ENCODE measurements at regions not wholly inside any gene's neighbourhood (a gene's known extent, or its start where the extent isn't known, plus 50 kb on each side); places are given as distances from the start of the nearest gene placed in this dataset.

- 63 to 66% methylated on average over 6 to 7 of the region's 7 CpGs for WGBS, 2 donors
- H3K9me3 ChIP-seq = no peaks in the 10 kb centered on the region
- intact Hi-C loops (cut with DNase I) = no loop called here
- H3K4me3 ChIP-seq = no peak overlapping the region
- no peaks in the 10 kb centered on the region for H3K4me1 ChIP-seq
- no peaks in the 10 kb centered on the region for H3K27me3 ChIP-seq
- TF ChIP-seq POLR2A (IDR thresholded peaks at IDR 0.05) (no peak), CTCF (IDR thresholded peaks at IDR 0.05) (no peak)
- no peak for DNase-seq
- H3K36me3 ChIP-seq = no peaks in the 10 kb centered on the region
- no peak overlapping the region for H3K27ac ChIP-seq
These were observed 133.5 kb upstream of the TMEM132C start for GRCh38 chr12:128133321-128134073.

GRCh38 chr12:128137140-128137539 lies 129.8 kb upstream of the TMEM132C start:
- Histone ChIP-seq H3K27ac (no peak overlapping the region), H3K36me3 (no peaks in the 10 kb centered on the region), H3K27me3 (no peaks in the 10 kb centered on the region), H3K9me3 (no peaks in the 10 kb centered on the region), H3K4me1 (no peaks in the 10 kb centered on the region), H3K4me3 (no peak overlapping the region)
- intact Hi-C loops (cut with DNase I) = no loop called here
- TF ChIP-seq POLR2A (IDR thresholded peaks at IDR 0.05) (no peak), CTCF (IDR thresholded peaks at IDR 0.05) (no peak)
- no peak for DNase-seq
- WGBS, 2 donors = 54% methylated on average over 6 of the region's 6 CpGs

- H3K4me3 ChIP-seq = no peak overlapping the region
- no peaks in the 10 kb centered on the region for H3K9me3 ChIP-seq
- WGBS, 2 donors = 60 to 64% methylated on average over 1 of the region's 1 CpG
- H3K4me1 ChIP-seq = no peaks in the 10 kb centered on the region
- no peaks in the 10 kb centered on the region for H3K27me3 ChIP-seq
- no peaks in the 10 kb centered on the region for H3K36me3 ChIP-seq
- no peak for DNase-seq
- H3K27ac ChIP-seq = no peak overlapping the region
- intact Hi-C loops (cut with DNase I) = no loop called here
- TF ChIP-seq CTCF (IDR thresholded peaks at IDR 0.05) = no peak
- TF ChIP-seq POLR2A (IDR thresholded peaks at IDR 0.05) = no peak
These were observed 128.8 kb upstream of the TMEM132C start for GRCh38 chr12:128138125-128138524.

- no peak for DNase-seq
- Histone ChIP-seq H3K4me3 (no peak overlapping the region), H3K27me3 (no peaks in the 10 kb centered on the region), H3K9me3 (no peaks in the 10 kb centered on the region), H3K36me3 (no peaks in the 10 kb centered on the region), H3K4me1 (no peaks in the 10 kb centered on the region), H3K27ac (no peak overlapping the region)
- intact Hi-C loops (cut with DNase I) = no loop called here
- no peak for TF ChIP-seq POLR2A (IDR thresholded peaks at IDR 0.05)
- no peak for TF ChIP-seq CTCF (IDR thresholded peaks at IDR 0.05)
- 31 to 36% methylated on average over 4 of the region's 4 CpGs for WGBS, 2 donors
These were observed 126.4 kb upstream of the TMEM132C start for GRCh38 chr12:128140551-128140950.

- Histone ChIP-seq H3K27ac (no peak overlapping the region), H3K36me3 (no peaks in the 10 kb centered on the region), H3K4me1 (no peaks in the 10 kb centered on the region), H3K27me3 (no peaks in the 10 kb centered on the region), H3K9me3 (peaks cover 0 to 5% (median 0%) of the 10 kb centered on the region in 3 donors), H3K4me3 (no peak overlapping the region)
- 70% methylated on average over 5 of the region's 5 CpGs for WGBS, 2 donors
- intact Hi-C loops (cut with DNase I) = no loop called here
- no peak for TF ChIP-seq POLR2A (IDR thresholded peaks at IDR 0.05)
- no peak for TF ChIP-seq CTCF (IDR thresholded peaks at IDR 0.05)
- DNase-seq = no peak
These were observed 116.0 kb upstream of the TMEM132C start for GRCh38 chr12:128150961-128151360.
